IMR-90 (cell line): ENCODE measurements at regions not wholly inside any gene's neighbourhood (a gene's known extent, or its start where the extent isn't known, plus 50 kb on each side); places are given as distances from the start of the nearest gene placed in this dataset.

Experiments used
- ATAC-seq: fragments of 200-7000 bp; cut with Tn5 transposase; 2 replicates; pipeline ENCODE4 v1.9.1; 2020; ENCODE audit warnings: low read depth, mild to moderate bottlenecking, moderate library complexity
- BruUV-seq: library from RNA; stranded (reverse); fragments of 400-500 nt; replicated peaks from 2 replicates; lab custom pipeline; 2021; lab: Mats Ljungman, UMichigan
- CTCF ChIA-PET: fragments of 300-600 bp; formaldehyde crosslinking; extraction: SDS; loops from one replicate; lab custom pipeline; 2021; ENCODE audit warnings: antibody characterized with exemption; lab: Yijun Ruan, JAX
- POLR2A ChIA-PET: fragments of 300-600 bp; sonication (Branson Sonifier 250); formaldehyde crosslinking; loops from one replicate; lab custom pipeline; 2022; ENCODE audit warnings: antibody characterized with exemption; ENCODE audit not compliant: unreplicated experiment; lab: Charles Lee
- DNase-seq: peaks from one replicate; pipeline ENCODE4 v3.0.0; 2013
- H2AFZ ChIP-seq: replicated peaks from 2 replicates; pipeline ENCODE3; 2013; ENCODE audit warnings: low read length, mild to moderate bottlenecking; ENCODE audit not compliant: poor library complexity
- H2AK5ac ChIP-seq: 2 replicates; pipeline ENCODE4 v1.6.1; 2013; ENCODE audit warnings: low read depth, low read length, inconsistent platforms
- H2AK9ac ChIP-seq: replicated peaks from 2 replicates; pipeline ENCODE3; 2013; ENCODE audit warnings: mild to moderate bottlenecking, low read depth, low read length, moderate library complexity; ENCODE audit not compliant: poor library complexity
- H2BK120ac ChIP-seq: 2 replicates; pipeline ENCODE4 v1.6.1; 2013; ENCODE audit warnings: low read depth, low read length, inconsistent platforms
- H2BK15ac ChIP-seq: 3 replicates; pipeline ENCODE4 v1.6.1; 2013; ENCODE audit warnings: low read depth, low read length, inconsistent platforms
- H2BK20ac ChIP-seq: 2 replicates; pipeline ENCODE4 v1.6.1; 2013; ENCODE audit warnings: low read depth, mild to moderate bottlenecking, inconsistent platforms, low read length, moderate library complexity
- H2BK5ac ChIP-seq: 2 replicates; pipeline ENCODE4 v1.6.1; 2013; ENCODE audit warnings: mild to moderate bottlenecking, low read depth, low read length, inconsistent platforms; ENCODE audit not compliant: poor library complexity, severe bottlenecking
- H3K14ac ChIP-seq: replicated peaks from 2 replicates; pipeline ENCODE4 v1.6.1; 2013; ENCODE audit warnings: low read depth, low read length, inconsistent platforms
- H3K18ac ChIP-seq: 2 replicates; pipeline ENCODE4 v1.6.1; 2013; ENCODE audit warnings: low read depth, low read length, control low read depth
- H3K23ac ChIP-seq: 2 replicates; pipeline ENCODE4 v1.6.1; 2013; ENCODE audit warnings: low read depth, low read length, inconsistent platforms
- H3K27ac ChIP-seq: 2 replicates; pipeline ENCODE4 v1.5.1; 2013; ENCODE audit warnings: mild to moderate bottlenecking, control low read depth, low read length; ENCODE audit not compliant: insufficient read depth
- H3K27me3 ChIP-seq: 2 replicates; pipeline ENCODE4 v1.6.1; 2013; ENCODE audit warnings: low read length; ENCODE audit not compliant: control insufficient read depth, insufficient read depth
- H3K36me3 ChIP-seq: 2 replicates; pipeline ENCODE4 v1.6.1; 2013; ENCODE audit warnings: low read length, mixed read lengths; ENCODE audit not compliant: control insufficient read depth, insufficient read depth
- H3K4ac ChIP-seq: 2 replicates; pipeline ENCODE4 v1.6.1; 2013; ENCODE audit warnings: low read depth, low read length, inconsistent platforms
- H3K4me1 ChIP-seq: 2 replicates; pipeline ENCODE4 v1.6.1; 2013; ENCODE audit warnings: low read length, mixed read lengths; ENCODE audit not compliant: control insufficient read depth, insufficient read depth
- H3K4me2 ChIP-seq: 2 replicates; pipeline ENCODE4 v1.6.1; 2013; ENCODE audit warnings: low read depth, mild to moderate bottlenecking, control low read depth, low read length, moderate library complexity
- H3K4me3 ChIP-seq: 2 replicates; pipeline ENCODE4 v1.5.1; 2013; ENCODE audit warnings: low read depth, mild to moderate bottlenecking, control low read depth, low read length, moderate library complexity; ENCODE audit not compliant: insufficient read depth
- H3K56ac ChIP-seq: 2 replicates; pipeline ENCODE4 v1.6.1; 2013; ENCODE audit warnings: low read length, inconsistent platforms; ENCODE audit not compliant: insufficient read depth; ENCODE audit errors: extremely low read depth
- H3K79me1 ChIP-seq, 2 experiments: 2 replicates each; pipeline ENCODE4 v1.6.1; 2013; ENCODE audit warnings: low read length in 2 of 2, inconsistent platforms in 1 of 2, low read depth in 1 of 2
- H3K9ac ChIP-seq: 2 replicates; pipeline ENCODE4 v1.6.1; 2013; ENCODE audit warnings: low read depth, low read length, control low read depth
- H3K9me1 ChIP-seq: 2 replicates; pipeline ENCODE4 v1.6.1; 2013; ENCODE audit warnings: low read length, inconsistent platforms; ENCODE audit not compliant: insufficient read depth
- H3K9me3 ChIP-seq: 2 replicates; pipeline ENCODE4 v1.6.1; 2013; ENCODE audit warnings: low read length; ENCODE audit not compliant: control insufficient read depth, insufficient read depth
- H4K20me1 ChIP-seq: 2 replicates; pipeline ENCODE4 v1.6.1; 2013; ENCODE audit warnings: low read length, inconsistent platforms; ENCODE audit not compliant: insufficient read depth
- H4K5ac ChIP-seq: 2 replicates; pipeline ENCODE4 v1.6.1; 2013; ENCODE audit warnings: mild to moderate bottlenecking, low read depth, low read length, control low read depth
- H4K8ac ChIP-seq, 2 experiments: 2 replicates each; pipeline ENCODE4 v1.6.1; 2013; ENCODE audit warnings: low read depth in 2 of 2, low read length in 2 of 2, control low read depth in 1 of 2, inconsistent platforms in 1 of 2
- H4K91ac ChIP-seq: 2 replicates; pipeline ENCODE4 v1.6.1; 2013; ENCODE audit warnings: low read depth, low read length, inconsistent platforms; ENCODE audit not compliant: insufficient read depth
- BHLHE40 ChIP-seq: fragments of 150-350 bp; IDR thresholded peaks from 2 replicates; pipeline ENCODE4 v1.6.1; 2016; ENCODE audit warnings: mild to moderate bottlenecking, low read depth, low read length
- CEBPB ChIP-seq: IDR thresholded peaks from 2 replicates; pipeline ENCODE4 v1.6.1; 2012; ENCODE audit warnings: low read depth, low read length, improper control_type of control experiment
- CHD1 ChIP-seq: IDR thresholded peaks from 2 replicates; pipeline ENCODE4 v1.6.1; 2012; ENCODE audit warnings: low read depth, low read length, improper control_type of control experiment
- FOS ChIP-seq: fragments of 150-350 bp; IDR thresholded peaks from 2 replicates; pipeline ENCODE4 v1.6.1; 2016; ENCODE audit warnings: low read depth, low read length
- MAFK ChIP-seq: IDR thresholded peaks from 2 replicates; pipeline ENCODE4 v1.6.1; 2012; ENCODE audit warnings: low read depth, low read length, improper control_type of control experiment
- MAZ ChIP-seq: IDR thresholded peaks from 2 replicates; pipeline ENCODE4 v1.6.1; 2012; ENCODE audit warnings: low read depth, mild to moderate bottlenecking, low read length, improper control_type of control experiment, moderate library complexity, borderline replicate concordance
- MXI1 ChIP-seq: IDR thresholded peaks from 2 replicates; pipeline ENCODE4 v1.6.1; 2012; ENCODE audit warnings: low read depth, mild to moderate bottlenecking, low read length, moderate library complexity, borderline replicate concordance
- POLR2A ChIP-seq: IDR thresholded peaks from 2 replicates; pipeline ENCODE4 v1.6.1; 2012; ENCODE audit warnings: mild to moderate bottlenecking, low read depth, low read length
- RAD21 ChIP-seq: IDR thresholded peaks from 2 replicates; pipeline ENCODE4 v1.6.1; 2012; ENCODE audit warnings: low read length, improper control_type of control experiment
- RCOR1 ChIP-seq: IDR thresholded peaks from 2 replicates; pipeline ENCODE4 v1.6.1; 2012; ENCODE audit warnings: mild to moderate bottlenecking, low read length, improper control_type of control experiment; ENCODE audit not compliant: insufficient replicate concordance
- RFX5 ChIP-seq: IDR thresholded peaks from 2 replicates; pipeline ENCODE4 v1.8.0; 2012; ENCODE audit warnings: low read depth, mild to moderate bottlenecking, low read length, moderate library complexity
- SMC3 ChIP-seq: fragments of 150-350 bp; IDR thresholded peaks from 2 replicates; pipeline ENCODE4 v1.6.1; 2016; ENCODE audit warnings: low read depth, mild to moderate bottlenecking, antibody characterized with exemption, low read length, moderate library complexity
- WGBS, 2 experiments: methylation state at CpG; one replicate each; pipeline versions ENCODE4 v1.1.5 to v1.1.7; 2013; ENCODE audit warnings: missing lambda C conversion rate in 2 of 2; ENCODE audit not compliant: insufficient read length in 1 of 2; ENCODE audit errors: extremely low coverage in 2 of 2; 5-methylcytosine and 5-hydroxymethylcytosine counted together
- dilution Hi-C: fragments of 300-500 bp; cut with HindIII; formaldehyde crosslinking; loops from one replicate; pipeline ENCODE4 v1.14.3; 2018; ENCODE audit warnings: low sequenced_read_pairs; ENCODE audit not compliant: unreplicated experiment
- in situ Hi-C: fragments of 300-500 bp; cut with MboI; formaldehyde crosslinking; loops from 3 replicates; pipeline ENCODE4 v1.14.3; 2019; ENCODE audit warnings: low sequenced_read_pairs, inconsistent platforms, mixed read lengths
- intact Hi-C: fragments of 100-400 bp; cut with micrococcal nuclease; formaldehyde crosslinking; loops from 2 replicates; pipeline ENCODE4 v1.10.0; 2022
- TF ChIP-seq, protein P1 (sequence below): fragments of 150-350 bp; IDR thresholded peaks from 2 replicates; pipeline ENCODE4 v1.6.1; 2017; ENCODE audit warnings: mild to moderate bottlenecking, antibody characterized with exemption, low read length, low read depth
- TF ChIP-seq, protein P2 (sequence below): conservative IDR thresholded peaks from 2 replicates; pipeline ENCODE4 v1.5.1; 2012; ENCODE audit warnings: mild to moderate bottlenecking, low read depth, low read length, improper control_type of control experiment
- TF ChIP-seq, protein P3 (sequence below): fragments of 150-350 bp; IDR thresholded peaks from 2 replicates; pipeline ENCODE4 v1.6.1; 2016; ENCODE audit warnings: low read depth, mild to moderate bottlenecking, low read length, moderate library complexity, borderline replicate concordance

DNA sequence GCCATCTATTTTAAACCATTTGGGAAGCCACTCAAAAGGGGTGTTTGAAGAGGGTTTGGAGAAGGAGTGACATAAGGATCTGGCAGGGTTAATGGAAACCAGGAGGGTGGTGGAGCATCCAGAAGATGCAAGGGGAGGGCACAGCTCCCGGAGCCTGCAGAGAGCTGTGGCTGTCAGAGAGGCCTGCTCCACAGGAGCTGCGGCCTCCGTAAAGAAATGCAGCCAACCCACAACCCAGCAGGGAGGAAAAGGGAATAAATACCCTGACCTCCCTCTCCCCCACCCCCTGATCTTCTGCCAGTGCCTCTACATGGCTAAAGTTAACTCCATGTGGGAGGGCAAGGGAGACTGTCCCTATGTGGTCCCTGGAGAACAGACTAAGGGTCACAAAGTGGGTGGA, 567.1 kb upstream of the POU3F3 start:
- Histone ChIP-seq H2AK5ac (no peak overlapping the region), H4K91ac (no peak overlapping the region), H3K79me1 (no peaks in the 10 kb centered on the region), H3K9me3 (peaks cover 9% of the 10 kb centered on the region; the same call in 1 of the 2 replicates), H2BK120ac (no peak overlapping the region), H4K5ac (no peak overlapping the region), H2BK5ac (no peak overlapping the region), H4K8ac (no peak overlapping the region), H2AK9ac (no peak overlapping the region), H3K27ac (no peak overlapping the region), H2AFZ (no peak overlapping the region), H2BK20ac (no peak overlapping the region), H3K56ac (no peak overlapping the region), H2BK15ac (no peak overlapping the region), H3K4ac (no peak overlapping the region), H3K18ac (no peak overlapping the region), H3K14ac (no peak overlapping the region), H3K23ac (no peak overlapping the region), H3K36me3 (no peaks in the 10 kb centered on the region), H3K4me3 (no peak overlapping the region), H3K4me2 (no peak overlapping the region), H4K20me1 (no peaks in the 10 kb centered on the region), H3K9ac (no peak overlapping the region), H3K27me3 (no peaks in the 10 kb centered on the region), H3K9me1 (no peaks in the 10 kb centered on the region), H3K4me1 (no peaks in the 10 kb centered on the region)
- no CpG with 5 or more reads among the region's 3 CpGs for WGBS, 2 experiments
- no peak for TF ChIP-seq MAFK
- TF ChIP-seq BHLHE40 = no peak
- no peak for TF ChIP-seq RCOR1
- TF ChIP-seq CEBPB = no peak
- no peak for TF ChIP-seq POLR2A
- no peak for TF ChIP-seq SMC3
- no peak for TF ChIP-seq FOS
- TF ChIP-seq RAD21 = no peak
- no peak for TF ChIP-seq RFX5
- TF ChIP-seq, protein P1, sequence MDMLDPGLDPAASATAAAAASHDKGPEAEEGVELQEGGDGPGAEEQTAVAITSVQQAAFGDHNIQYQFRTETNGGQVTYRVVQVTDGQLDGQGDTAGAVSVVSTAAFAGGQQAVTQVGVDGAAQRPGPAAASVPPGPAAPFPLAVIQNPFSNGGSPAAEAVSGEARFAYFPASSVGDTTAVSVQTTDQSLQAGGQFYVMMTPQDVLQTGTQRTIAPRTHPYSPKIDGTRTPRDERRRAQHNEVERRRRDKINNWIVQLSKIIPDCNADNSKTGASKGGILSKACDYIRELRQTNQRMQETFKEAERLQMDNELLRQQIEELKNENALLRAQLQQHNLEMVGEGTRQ = no peak
- TF ChIP-seq, protein P2, sequence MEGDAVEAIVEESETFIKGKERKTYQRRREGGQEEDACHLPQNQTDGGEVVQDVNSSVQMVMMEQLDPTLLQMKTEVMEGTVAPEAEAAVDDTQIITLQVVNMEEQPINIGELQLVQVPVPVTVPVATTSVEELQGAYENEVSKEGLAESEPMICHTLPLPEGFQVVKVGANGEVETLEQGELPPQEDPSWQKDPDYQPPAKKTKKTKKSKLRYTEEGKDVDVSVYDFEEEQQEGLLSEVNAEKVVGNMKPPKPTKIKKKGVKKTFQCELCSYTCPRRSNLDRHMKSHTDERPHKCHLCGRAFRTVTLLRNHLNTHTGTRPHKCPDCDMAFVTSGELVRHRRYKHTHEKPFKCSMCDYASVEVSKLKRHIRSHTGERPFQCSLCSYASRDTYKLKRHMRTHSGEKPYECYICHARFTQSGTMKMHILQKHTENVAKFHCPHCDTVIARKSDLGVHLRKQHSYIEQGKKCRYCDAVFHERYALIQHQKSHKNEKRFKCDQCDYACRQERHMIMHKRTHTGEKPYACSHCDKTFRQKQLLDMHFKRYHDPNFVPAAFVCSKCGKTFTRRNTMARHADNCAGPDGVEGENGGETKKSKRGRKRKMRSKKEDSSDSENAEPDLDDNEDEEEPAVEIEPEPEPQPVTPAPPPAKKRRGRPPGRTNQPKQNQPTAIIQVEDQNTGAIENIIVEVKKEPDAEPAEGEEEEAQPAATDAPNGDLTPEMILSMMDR = no peak
- TF ChIP-seq CHD1 = no peak
- TF ChIP-seq, protein P3, sequence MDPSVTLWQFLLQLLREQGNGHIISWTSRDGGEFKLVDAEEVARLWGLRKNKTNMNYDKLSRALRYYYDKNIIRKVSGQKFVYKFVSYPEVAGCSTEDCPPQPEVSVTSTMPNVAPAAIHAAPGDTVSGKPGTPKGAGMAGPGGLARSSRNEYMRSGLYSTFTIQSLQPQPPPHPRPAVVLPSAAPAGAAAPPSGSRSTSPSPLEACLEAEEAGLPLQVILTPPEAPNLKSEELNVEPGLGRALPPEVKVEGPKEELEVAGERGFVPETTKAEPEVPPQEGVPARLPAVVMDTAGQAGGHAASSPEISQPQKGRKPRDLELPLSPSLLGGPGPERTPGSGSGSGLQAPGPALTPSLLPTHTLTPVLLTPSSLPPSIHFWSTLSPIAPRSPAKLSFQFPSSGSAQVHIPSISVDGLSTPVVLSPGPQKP = no peak
- no peak for TF ChIP-seq MAZ
- TF ChIP-seq MXI1 = no peak
- POLR2A ChIA-PET = no interaction called here
- in situ Hi-C loops (no loop called here), intact Hi-C loops (no loop called here), dilution Hi-C loops (no loop called here)
- BruUV-seq = no TSS peak
- ATAC-seq (no peak), DNase-seq (no peak)
- CTCF ChIA-PET = no interaction called here
